Epithelial cell of prostate (primary cell): ENCODE measurements at regions not wholly inside any gene's neighbourhood (a gene's known extent, or its start where the extent isn't known, plus 50 kb on each side); places are given as distances from the start of the nearest gene placed in this dataset.
"Not testable (repeated sequence)": the region's sequence is repeated elsewhere in the genome, so short reads cannot be mapped to it uniquely, and the experiment has no call there.

ENCODE experiments used
- DNase-seq: peaks from one replicate; pipeline ENCODE4 v3.0.0-alpha.2; 2011; ENCODE audit warnings: low read depth, low spot score
- H3K27ac ChIP-seq: fragments of 450-650 bp; 2 replicates; pipeline ENCODE4 v1.5.1; 2017; ENCODE audit warnings: mild to moderate bottlenecking

GRCh38 chr9:21590058-21590996 is 108.2 kb upstream of the IFNE start:
- H3K27ac ChIP-seq, result peak overlapping the region; percentile 98
- DNase-seq, result no peak

- DNase-seq, result peak; percentile 95
- H3K27ac ChIP-seq, result peak overlapping the region; percentile 98
Measured at GRCh38 chr9:21591221-21592062, 109.3 kb upstream of the IFNE start.

- peak overlapping the region; percentile 98 for H3K27ac ChIP-seq
- DNase-seq, result no peak
Measured at GRCh38 chr9:21592063-21592338, 109.9 kb upstream of the IFNE start.

- no peak for DNase-seq
Measured at GRCh38 chr9:21597284-21597683, 115.2 kb upstream of the IFNE start.

GRCh38 chr9:21598749-21599148 is 116.6 kb upstream of the IFNE start:
- DNase-seq, result no peak
- no peak overlapping the region for H3K27ac ChIP-seq

More at GRCh38 chr9:21597284-21597683, 115.2 kb upstream of the IFNE start:
- no peak overlapping the region for H3K27ac ChIP-seq

- H3K27ac ChIP-seq, result no peak overlapping the region
- no peak for DNase-seq
Measured at GRCh38 chr9:21605489-21605931, 123.4 kb upstream of the IFNE start.

- H3K27ac ChIP-seq, result no peak overlapping the region
- no peak for DNase-seq
Measured at GRCh38 chr9:21607576-21607975, 125.5 kb upstream of the IFNE start.

GRCh38 chr9:21608200-21608599 is 126.1 kb upstream of the IFNE start:
- no peak for DNase-seq
- no peak overlapping the region for H3K27ac ChIP-seq

- H3K27ac ChIP-seq, result no peak overlapping the region
- no peak for DNase-seq
Measured at GRCh38 chr9:21609506-21609905, 127.4 kb upstream of the IFNE start.

GRCh38 chr9:21611891-21612290 is 129.8 kb upstream of the IFNE start:
- H3K27ac ChIP-seq, result peak overlapping the region; percentile 80
- DNase-seq, result peak; percentile 88

- DNase-seq, result no peak
- peak overlapping the region; percentile 79 for H3K27ac ChIP-seq
Measured at GRCh38 chr9:21615018-21615417, 132.9 kb upstream of the IFNE start.

- peak overlapping the region; percentile 79 for H3K27ac ChIP-seq
- DNase-seq, result no peak
Measured at GRCh38 chr9:21615446-21615845, 133.3 kb upstream of the IFNE start.

- H3K27ac ChIP-seq, result peak overlapping the region; percentile 79
- DNase-seq, result peak; percentile 95
Measured at GRCh38 chr9:21616082-21616778, 134.1 kb upstream of the IFNE start.

GRCh38 chr9:21624675-21625644 is 142.8 kb upstream of the IFNE start:
- DNase-seq, result no peak
- no peak overlapping the region for H3K27ac ChIP-seq

GRCh38 chr9:21626493-21626892 is 144.4 kb upstream of the IFNE start:
- no peak for DNase-seq
- H3K27ac ChIP-seq, result no peak overlapping the region

GRCh38 chr9:21628954-21629353 is 146.8 kb upstream of the IFNE start:
- H3K27ac ChIP-seq, DNase-seq: not testable (repeated sequence)

- peak; percentile 52 for DNase-seq
Measured at GRCh38 chr9:21634951-21635350, 152.8 kb upstream of the IFNE start.

GRCh38 chr9:21638104-21638503 is 156.0 kb upstream of the IFNE start:
- no peak overlapping the region for H3K27ac ChIP-seq
- DNase-seq, result no peak

More at GRCh38 chr9:21634951-21635350, 152.8 kb upstream of the IFNE start:
- peak overlapping the region; percentile 14 for H3K27ac ChIP-seq

GRCh38 chr9:21653091-21653490 is 149.3 kb upstream of the MTAP start:
- DNase-seq, result peak; percentile 26
- H3K27ac ChIP-seq, result no peak overlapping the region
